ENCODE measurements at regions not wholly inside any gene's neighbourhood (a gene's known extent, or its start where the extent isn't known, plus 50 kb on each side); places are given as distances from the start of the nearest gene placed in this dataset.

GRCh38 chr3:73789825-73790444 lies 165.2 kb upstream of the PDZRN3 start:
- H3K36me3 ChIP-seq: no peaks in the 10 kb centered on the region
- no peaks in the 10 kb centered on the region for H3K9me3 ChIP-seq
- DNase-seq (ENCODE audit: extremely low spot score in 2 of 2): no peak
- TF ChIP-seq CTCF (IDR thresholded peaks at IDR 0.05) (no peak), POLR2AphosphoS5 (IDR thresholded peaks at IDR 0.05; ENCODE audit: insufficient read depth in 1 of 2, low read depth in 1 of 2) (no peak), POLR2A (IDR thresholded peaks at IDR 0.05) (no peak)
- no peaks in the 10 kb centered on the region for H3K27me3 ChIP-seq
- intact Hi-C loops (cut with DNase I): no loop called here
- H3K4me1 ChIP-seq: peaks cover 7% of the 10 kb centered on the region
- H3K4me3 ChIP-seq: no peak overlapping the region
- H3K27ac ChIP-seq: no peak overlapping the region

DNA sequence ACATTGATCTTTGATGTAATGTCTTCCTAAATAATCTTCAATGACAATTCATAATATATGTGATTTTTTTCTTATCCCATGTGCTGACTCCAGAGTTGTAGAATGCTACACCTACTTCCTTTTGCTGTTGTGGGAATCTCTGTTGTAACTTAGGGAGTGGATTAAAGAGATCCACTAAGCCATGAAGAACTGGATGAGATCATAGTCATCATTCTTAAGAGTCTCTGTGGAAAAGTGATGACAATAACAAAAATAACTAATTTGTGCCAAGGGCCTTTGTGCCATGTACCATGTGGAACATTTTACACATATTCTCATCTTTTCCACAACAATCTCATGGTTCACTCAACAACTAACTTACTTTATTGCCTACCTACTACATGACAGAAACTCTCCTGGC lies 162.9 kb upstream of the PDZRN3 start:
- Histone ChIP-seq H3K4me3 (no peak overlapping the region), H3K27me3 (no peaks in the 10 kb centered on the region), H3K27ac (no peak overlapping the region), H3K36me3 (no peaks in the 10 kb centered on the region), H3K4me1 (peaks cover 7% of the 10 kb centered on the region), H3K9me3 (no peaks in the 10 kb centered on the region)
- no peak for DNase-seq (ENCODE audit: extremely low spot score in 2 of 2)
- intact Hi-C loops (cut with DNase I): no loop called here
- TF ChIP-seq POLR2AphosphoS5 (IDR thresholded peaks at IDR 0.05; ENCODE audit: insufficient read depth in 1 of 2, low read depth in 1 of 2) (no peak), CTCF (IDR thresholded peaks at IDR 0.05) (no peak), POLR2A (IDR thresholded peaks at IDR 0.05) (no peak)

GRCh38 chr3:73786998-73787397 lies 162.3 kb upstream of the PDZRN3 start:
- H3K4me1 ChIP-seq: peaks cover 7% of the 10 kb centered on the region
- H3K9me3 ChIP-seq: no peaks in the 10 kb centered on the region
- H3K36me3 ChIP-seq: no peaks in the 10 kb centered on the region
- intact Hi-C loops (cut with DNase I): no loop called here
- H3K27ac ChIP-seq: no peak overlapping the region
- H3K4me3 ChIP-seq: no peak overlapping the region
- TF ChIP-seq CTCF (IDR thresholded peaks at IDR 0.05) (no peak), POLR2AphosphoS5 (IDR thresholded peaks at IDR 0.05; ENCODE audit: insufficient read depth in 1 of 2, low read depth in 1 of 2) (no peak), POLR2A (IDR thresholded peaks at IDR 0.05) (no peak)
- DNase-seq (ENCODE audit: extremely low spot score in 2 of 2): no peak
- H3K27me3 ChIP-seq: no peaks in the 10 kb centered on the region

GRCh38 chr3:73786321-73786807 lies 161.6 kb upstream of the PDZRN3 start:
- Histone ChIP-seq H3K27ac (peak overlapping the region; percentile 18), H3K36me3 (no peaks in the 10 kb centered on the region), H3K4me3 (no peak overlapping the region), H3K4me1 (peaks cover 7% of the 10 kb centered on the region), H3K9me3 (no peaks in the 10 kb centered on the region), H3K27me3 (no peaks in the 10 kb centered on the region)
- intact Hi-C loops (cut with DNase I): no loop called here
- no peak for DNase-seq (ENCODE audit: extremely low spot score in 2 of 2)
- TF ChIP-seq POLR2A (IDR thresholded peaks at IDR 0.05): no peak
- no peak for TF ChIP-seq POLR2AphosphoS5 (IDR thresholded peaks at IDR 0.05; ENCODE audit: insufficient read depth in 1 of 2, low read depth in 1 of 2)
- no peak for TF ChIP-seq CTCF (IDR thresholded peaks at IDR 0.05)

DNA sequence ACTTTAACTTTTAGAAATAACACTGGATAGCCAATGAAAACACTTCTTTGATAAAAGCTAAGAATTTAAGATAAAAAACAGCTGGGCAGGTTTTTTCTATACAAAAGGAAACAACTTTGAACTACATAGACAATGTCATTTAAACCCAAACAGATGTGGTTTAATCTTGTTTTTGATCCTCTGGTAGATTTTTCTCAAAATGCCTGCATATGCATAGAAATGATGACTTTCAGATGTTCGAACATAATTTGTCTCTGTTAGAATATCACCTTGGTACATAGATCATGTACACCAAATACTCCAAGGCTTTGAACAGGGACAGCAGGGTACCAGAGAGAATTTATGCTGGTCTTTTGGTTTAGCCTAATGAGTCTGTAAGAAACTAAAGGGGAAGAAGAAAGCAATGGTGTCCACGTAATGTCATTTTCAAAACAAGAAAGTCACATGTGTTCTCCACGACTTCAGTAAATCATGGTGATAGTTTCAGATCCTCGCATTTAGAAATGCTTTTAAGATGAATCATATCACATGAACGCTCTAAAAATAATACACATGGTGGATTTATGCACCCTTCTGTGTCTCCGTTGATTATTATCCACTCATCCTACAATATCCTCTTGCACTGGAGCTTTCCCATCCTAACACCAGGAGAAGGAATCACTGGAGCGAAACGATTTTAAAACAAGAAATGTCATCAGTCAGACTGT lies 160.1 kb upstream of the PDZRN3 start:
- H3K4me3 ChIP-seq: no peak overlapping the region
- DNase-seq (ENCODE audit: extremely low spot score in 2 of 2): no peak
- H3K27me3 ChIP-seq: no peaks in the 10 kb centered on the region
- intact Hi-C loops (cut with DNase I): no loop called here
- H3K27ac ChIP-seq: peak overlapping the region; percentile 5
- no peaks in the 10 kb centered on the region for H3K9me3 ChIP-seq
- H3K36me3 ChIP-seq: no peaks in the 10 kb centered on the region
- TF ChIP-seq POLR2A (IDR thresholded peaks at IDR 0.05) (no peak), POLR2AphosphoS5 (IDR thresholded peaks at IDR 0.05; ENCODE audit: insufficient read depth in 1 of 2, low read depth in 1 of 2) (no peak), CTCF (IDR thresholded peaks at IDR 0.05) (no peak)
- peaks cover 7% of the 10 kb centered on the region for H3K4me1 ChIP-seq

Data from vagina (tissue), 2 donors.